Endothelial cell of umbilical vein (primary cell): ENCODE measurements at regions not wholly inside any gene's neighbourhood (a gene's known extent, or its start where the extent isn't known, plus 50 kb on each side); places are given as distances from the start of the nearest gene placed in this dataset.

Experiments
- EZH2 ChIP-seq: IDR thresholded peaks from 2 replicates; pipeline ENCODE4 v1.6.1; 2012; ENCODE audit warnings: borderline replicate concordance, low read depth, mild to moderate bottlenecking, moderate library complexity, low read length, inconsistent platforms; ENCODE audit not compliant: severe bottlenecking
- TF ChIP-seq, protein P1 (sequence below), 2 donors: IDR thresholded peaks; 1 replicate in 1 of 2; 2 replicates in 1 of 2; pipeline ENCODE4 v1.5.1; 2011; ENCODE audit warnings: low read length in 2 of 2, mild to moderate bottlenecking in 2 of 2, moderate library complexity in 2 of 2, control low read depth in 1 of 2, inconsistent platforms in 1 of 2, low read depth in 1 of 2; ENCODE audit not compliant: insufficient read depth in 1 of 2; ENCODE audit errors: extremely low read depth in 1 of 2

- TF ChIP-seq, protein P1, sequence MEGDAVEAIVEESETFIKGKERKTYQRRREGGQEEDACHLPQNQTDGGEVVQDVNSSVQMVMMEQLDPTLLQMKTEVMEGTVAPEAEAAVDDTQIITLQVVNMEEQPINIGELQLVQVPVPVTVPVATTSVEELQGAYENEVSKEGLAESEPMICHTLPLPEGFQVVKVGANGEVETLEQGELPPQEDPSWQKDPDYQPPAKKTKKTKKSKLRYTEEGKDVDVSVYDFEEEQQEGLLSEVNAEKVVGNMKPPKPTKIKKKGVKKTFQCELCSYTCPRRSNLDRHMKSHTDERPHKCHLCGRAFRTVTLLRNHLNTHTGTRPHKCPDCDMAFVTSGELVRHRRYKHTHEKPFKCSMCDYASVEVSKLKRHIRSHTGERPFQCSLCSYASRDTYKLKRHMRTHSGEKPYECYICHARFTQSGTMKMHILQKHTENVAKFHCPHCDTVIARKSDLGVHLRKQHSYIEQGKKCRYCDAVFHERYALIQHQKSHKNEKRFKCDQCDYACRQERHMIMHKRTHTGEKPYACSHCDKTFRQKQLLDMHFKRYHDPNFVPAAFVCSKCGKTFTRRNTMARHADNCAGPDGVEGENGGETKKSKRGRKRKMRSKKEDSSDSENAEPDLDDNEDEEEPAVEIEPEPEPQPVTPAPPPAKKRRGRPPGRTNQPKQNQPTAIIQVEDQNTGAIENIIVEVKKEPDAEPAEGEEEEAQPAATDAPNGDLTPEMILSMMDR (IDR thresholded peaks at IDR 0.05; ENCODE audit: extremely low read depth in 1 of 2, insufficient read depth in 1 of 2, low read depth in 1 of 2, low read length in 2 of 2): no peak
- no peak for TF ChIP-seq EZH2
Observed at GRCh38 chr5:56669534-56670483, 145.5 kb upstream of the MAP3K1 start.
